Stimulated activated CD8-positive, alpha-beta memory T cell treated with anti-CD3 and anti-CD28 coated beads, Interleukin-15, amount 100 ng/mL, for 1 hour (primary cell): ENCODE measurements at regions not wholly inside any gene's neighbourhood (a gene's known extent, or its start where the extent isn't known, plus 50 kb on each side); places are given as distances from the start of the nearest gene placed in this dataset.
"Not testable (repeated sequence)": the region's sequence is repeated elsewhere in the genome, so short reads cannot be mapped to it uniquely, and the experiment has no call there.

Experiments
- DNase-seq: peaks from one replicate; pipeline ENCODE4 v3.0.0-alpha.2; 2020; ENCODE audit warnings: low read depth

DNA sequence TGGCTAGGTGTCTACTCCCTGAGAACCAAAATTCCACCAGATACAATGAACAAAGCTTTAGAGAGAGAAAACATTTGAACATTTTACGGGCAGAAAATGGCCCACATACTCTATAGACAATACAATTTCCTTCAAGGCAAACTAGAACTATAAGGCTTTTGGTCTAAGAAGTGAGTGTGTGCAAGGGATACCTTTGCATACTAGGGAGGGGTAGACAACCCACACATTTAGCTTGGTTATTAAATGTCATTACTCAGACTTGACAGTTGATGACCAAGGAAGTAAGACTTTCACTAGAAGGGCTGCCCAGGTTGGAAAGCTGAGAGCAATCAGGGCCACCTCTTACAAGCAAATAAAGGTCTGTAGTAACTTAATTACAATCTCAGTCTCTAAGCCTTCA, 64.0 kb upstream of the PLEKHM1 start:
- DNase-seq: not testable (repeated sequence)

DNA sequence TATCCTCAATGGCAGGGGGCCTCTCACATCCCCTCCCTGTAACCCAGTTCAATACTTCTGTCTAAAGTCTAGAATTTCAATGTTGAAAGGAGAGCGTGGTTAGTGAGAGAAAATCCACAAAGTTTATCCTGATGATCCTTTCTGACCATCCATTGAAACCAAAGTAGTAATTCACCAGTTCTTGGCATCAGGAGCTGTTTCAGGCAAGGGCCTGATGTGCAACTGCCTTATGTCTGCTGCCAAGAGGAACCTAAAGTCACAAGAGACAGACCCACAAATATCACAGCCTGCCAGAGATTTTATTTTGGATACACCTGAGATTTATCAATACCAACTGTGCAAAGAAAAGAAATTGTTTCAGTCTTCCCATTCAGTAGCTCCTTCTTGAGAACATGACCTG, 68.3 kb upstream of the PLEKHM1 start:
- not testable (repeated sequence) for DNase-seq

DNA sequence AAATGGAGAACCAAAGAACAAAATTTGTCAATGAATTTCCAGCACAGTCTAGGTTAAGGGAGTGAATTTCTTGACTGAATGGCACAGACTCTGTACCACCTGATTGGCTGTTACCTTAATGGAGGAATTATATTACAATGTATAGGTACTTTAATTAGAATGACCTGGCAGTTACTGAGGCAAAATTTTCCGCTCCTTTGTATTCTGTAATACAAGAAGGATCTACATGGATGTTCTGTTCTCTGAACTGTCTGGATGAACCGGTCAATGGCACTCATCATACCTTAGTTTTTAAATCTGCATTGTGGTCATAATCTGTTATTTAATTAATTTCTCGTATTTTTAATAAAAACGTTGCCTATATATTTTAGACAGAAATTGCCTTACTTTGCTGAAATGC, 72.3 kb upstream of the PLEKHM1 start:
- not testable (repeated sequence) for DNase-seq

DNA sequence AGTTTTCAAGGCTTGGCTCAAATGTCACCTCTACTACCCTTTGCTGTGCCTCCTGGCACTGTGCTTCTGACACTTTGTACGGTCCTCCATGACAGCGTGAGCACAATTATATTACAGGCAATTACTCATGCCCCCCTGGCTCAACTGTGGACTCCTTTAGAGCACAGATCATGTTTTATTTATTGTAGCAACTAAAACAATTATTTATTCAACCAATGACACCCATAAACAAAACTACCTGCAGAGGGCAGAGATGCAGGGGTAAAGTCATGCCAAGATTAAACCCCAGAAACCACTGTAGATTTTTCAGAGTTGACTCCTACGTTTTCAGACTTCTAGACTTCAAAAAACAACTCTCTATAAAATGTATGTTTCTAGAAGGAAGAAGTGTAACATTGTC, 72.8 kb upstream of the PLEKHM1 start:
- not testable (repeated sequence) for DNase-seq

DNA sequence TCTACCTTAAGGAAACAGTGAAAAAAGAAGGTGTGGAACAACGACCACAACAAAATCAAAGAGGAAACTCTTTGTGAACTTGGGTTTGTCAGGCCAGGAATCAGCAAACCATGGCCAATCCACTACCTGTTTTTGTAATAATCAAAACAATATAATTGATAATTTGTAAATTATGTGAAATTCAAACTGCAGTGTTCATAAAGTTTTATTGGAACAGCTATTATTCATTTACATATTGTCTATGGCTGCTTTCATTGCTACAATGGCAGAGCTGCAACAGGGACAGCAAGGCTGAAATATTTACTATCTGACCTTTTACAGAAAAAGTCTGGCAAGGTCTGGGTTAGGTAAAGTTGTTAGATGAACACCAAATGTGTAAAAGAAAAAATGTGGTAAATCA, 77.8 kb upstream of the PLEKHM1 start:
- DNase-seq: not testable (repeated sequence)

DNA sequence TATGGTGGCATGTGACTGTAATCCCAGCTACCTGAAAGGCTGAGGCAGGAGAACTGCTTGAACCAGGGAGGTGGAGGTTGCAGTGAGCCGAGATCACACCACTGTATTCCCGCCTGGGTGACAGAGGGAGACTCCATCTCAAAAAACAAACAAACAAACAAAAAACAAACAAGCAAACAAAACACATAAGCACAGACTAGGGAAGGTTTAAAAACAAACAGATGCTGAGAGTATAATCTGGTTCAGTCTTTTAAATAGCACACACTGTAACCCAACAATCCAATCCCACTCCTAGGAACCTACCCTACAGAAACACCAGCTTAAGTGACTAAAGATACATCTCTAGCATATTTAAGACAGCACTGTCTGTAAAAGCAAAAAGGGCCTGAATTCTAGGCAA, 82.8 kb upstream of the PLEKHM1 start:
- not testable (repeated sequence) for DNase-seq

DNA sequence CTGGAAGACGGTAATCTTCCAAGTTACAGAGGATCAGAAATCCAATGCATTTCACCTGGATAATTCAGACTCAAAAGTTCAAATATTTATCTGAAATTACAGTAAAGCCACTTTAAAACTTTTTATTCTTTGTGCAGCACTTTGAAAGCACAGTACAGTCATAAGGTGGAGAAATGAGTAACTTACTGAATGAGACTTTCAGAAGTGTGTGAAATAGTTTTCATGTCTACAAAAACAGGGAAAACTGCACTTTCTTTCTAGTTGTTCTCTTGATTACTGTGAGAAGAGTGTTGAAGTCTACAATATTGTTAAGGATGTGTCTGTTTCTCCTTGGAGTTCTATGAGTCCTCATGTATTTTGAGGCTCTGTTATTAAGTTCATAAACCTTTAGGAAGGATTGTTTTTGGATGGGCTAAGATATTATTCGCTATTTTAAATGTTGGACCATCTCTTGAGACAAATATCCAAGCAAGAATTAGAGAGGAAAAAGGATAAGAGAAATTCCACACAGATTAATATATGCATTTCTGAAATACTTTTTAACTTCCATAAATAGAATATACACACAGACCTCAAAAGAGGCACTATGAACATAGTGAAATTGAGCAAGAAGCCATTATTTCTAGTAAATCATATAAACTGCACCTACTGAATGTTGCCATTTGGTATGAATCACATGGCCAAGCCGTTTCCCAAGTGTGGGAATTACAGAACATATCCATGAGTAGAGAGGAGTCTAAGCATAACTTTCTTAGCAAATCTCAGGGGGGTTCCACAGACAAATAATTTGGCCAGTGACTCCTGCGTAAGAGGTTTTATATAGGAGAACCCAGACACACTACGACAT, 83.6 kb upstream of the PLEKHM1 start:
- no peak for DNase-seq

DNA sequence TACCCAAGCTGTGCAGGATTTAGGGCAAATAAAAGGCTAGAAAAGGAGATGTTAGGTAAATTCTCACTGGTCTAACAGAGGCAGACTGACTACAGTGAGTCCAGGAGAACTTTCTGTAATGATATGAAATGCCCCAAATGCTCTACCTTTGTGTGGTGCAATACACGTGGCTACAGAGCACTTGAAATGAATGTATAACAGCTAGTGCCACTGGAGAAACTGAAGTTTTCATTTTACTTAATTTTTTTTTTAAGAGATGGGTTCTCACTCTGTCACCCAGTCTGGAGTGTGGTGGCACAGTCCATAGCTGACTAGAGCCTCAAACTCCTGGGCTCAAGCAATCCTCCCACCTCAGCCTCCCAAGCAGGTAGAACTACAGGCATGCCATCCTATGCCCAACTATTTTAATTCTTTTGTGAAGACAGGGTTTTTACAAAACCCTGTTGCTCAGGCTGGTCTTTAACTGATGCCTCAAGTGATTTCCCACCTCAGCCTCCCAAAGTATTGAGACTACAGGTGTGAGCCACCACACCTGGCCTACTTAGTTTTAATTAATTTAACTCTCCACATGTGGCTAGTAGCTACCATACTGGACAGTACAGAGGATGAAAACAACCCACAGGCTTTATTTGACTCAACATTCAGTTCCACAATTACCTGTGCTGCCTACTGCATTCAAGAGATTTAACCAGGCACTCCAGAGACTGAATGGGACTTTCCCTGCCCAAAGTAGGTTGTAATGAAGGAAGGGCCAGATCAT, 84.8 kb upstream of the PLEKHM1 start:
- no peak for DNase-seq

DNA sequence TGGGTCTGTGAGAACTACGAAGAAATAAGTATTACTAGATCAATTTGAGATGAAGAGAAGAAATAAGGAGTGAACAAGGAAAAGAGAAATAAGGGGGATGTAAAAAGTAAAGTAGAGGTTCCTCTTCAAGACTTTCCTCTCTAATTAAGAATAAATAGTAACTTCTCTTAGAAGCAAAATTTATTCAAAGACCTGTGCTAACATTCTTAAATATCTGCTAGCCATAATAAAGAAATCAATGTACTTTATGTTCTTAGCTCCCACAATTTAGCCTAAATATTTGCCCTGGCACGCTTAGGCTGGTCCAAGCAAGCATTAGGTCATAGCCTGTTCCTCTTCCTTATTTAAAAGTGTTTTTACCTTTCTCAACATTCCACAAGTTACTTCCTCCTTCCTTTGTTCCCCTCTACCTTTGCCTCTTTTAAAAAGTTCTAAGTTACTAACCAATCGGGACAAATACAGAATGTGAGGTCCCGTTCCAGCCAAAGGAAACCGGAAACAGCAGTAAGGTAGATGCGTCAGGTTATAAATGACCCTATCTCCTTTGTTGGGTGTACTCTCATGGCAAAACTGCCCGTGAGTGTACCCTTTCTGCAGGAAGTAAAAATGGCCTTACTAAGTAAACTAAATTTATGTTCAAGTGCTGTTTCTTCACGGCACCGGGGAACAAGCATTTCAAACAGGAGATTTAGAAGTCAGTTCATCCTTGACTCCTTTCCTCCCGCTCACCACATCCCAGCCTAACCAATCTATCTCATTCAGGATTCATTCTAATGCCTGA, 86.2 kb upstream of the PLEKHM1 start:
- not testable (repeated sequence) for DNase-seq

DNA sequence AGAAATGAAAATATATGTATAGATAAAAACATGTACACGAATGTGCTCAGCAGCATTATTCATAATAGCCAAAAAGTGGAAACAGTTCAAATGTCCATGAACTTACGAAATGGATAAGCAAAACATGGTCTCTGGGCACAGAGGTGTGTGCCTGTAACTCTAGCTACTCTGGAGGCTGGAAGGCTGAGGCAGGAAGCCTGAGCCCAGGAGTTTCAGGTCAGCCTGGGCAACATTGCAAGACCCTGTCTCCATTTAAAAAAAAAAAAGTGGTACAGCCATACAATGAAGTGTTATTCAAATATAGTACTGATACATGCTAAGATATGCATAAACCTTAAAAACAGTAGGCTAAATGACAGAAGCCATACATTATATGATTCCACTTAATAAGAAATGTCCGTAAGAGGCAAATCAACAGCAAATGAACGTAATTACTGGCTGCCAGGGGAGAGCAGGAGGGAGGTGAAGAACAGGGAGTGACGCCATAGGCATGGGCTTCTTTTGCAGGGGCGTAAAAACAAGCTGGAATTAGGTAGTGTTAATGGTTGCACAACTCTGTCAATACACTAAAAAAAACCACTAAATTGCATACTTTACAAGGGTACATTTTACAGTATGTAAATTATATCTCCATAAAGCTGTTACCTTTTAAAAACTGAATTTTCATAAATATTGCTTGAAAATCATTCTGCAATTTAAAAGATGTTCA, 87.2 kb upstream of the PLEKHM1 start:
- no peak for DNase-seq

DNA sequence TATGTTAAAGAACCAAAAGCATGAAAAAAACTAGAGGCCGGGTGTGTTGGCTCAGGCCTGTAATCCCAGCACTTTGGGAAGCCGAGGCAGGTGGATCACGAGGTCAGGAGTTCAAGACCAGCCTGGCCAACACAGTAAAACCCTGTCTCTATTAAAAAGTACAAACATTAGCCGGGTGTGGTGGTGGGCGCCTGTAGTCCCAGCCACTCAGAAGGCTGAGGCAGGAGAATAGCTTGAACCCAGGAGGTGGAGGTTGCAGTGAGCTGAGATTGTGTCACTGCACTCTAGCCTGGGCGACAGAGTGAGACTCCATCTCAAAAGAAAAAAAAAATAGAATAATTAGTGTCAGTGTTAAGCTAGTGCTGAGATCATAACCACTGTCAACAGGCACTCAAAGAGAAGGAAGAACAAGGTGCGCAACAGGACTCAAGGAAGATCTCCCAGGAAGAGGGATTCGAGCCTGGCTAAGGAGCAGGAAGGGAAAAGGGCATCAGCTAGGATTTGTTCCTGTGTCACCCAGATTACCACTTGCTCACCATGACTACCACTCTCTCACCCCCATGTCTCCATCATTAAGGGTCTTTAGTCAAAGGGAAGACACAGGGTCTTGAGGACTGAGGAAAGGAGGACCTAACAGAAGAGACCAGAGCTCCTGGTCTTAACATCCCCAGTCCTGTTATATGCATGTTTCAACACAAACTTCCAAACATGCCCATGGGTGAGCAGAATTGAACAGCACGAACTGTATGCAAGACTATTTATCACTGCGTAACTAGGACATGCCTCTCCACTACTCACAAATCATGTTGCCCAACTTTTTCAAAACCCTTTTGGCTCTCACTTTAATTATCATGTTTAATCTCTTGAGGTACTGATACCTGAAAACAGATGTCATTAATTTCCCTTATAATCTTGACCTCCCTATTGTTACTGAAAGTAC, 88.3 kb upstream of the PLEKHM1 start:
- no peak for DNase-seq

DNA sequence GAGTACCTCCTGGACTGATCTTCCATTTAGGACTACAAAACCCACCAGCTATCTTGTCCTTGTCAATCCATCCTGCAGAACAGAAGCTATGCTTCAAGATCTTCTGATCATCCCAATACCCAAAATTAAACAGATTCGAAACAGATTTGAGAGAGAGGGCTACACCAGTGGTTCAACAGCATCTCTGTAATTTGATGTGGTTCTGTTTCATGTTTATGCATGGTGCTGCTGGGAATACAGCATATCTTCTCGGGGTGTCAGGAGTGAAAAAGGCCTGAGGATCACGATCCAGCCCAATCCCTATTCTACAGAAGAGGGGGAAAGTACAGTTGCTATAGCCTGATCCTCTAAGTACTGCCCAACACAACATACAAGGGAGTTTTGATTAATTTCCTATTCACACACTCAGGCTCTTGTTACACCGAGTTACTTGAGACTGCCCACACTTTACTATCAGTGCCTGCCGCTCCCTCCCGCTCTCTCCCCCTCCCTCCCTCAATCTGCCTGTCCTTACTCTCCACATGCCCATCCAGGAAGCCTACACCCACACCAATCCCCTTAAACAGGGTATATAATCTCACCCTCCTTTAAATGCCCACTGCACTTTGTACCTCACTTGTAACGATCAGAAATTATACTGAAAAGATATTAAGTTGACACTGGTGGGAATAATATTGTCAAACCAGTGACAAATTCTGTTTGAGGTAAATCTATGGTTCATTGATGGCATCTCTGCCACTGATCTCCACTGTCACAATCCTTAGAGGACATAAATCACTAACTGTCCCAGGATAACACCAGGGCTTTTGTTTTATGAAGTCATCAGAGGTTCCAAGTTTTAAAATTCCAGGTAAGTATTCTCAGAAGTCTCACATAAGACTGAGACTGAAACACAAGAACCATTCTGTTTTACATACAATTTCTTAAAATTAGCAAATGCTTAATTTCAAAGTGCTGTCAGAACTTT, 89.3 kb upstream of the PLEKHM1 start:
- DNase-seq: no peak

DNA sequence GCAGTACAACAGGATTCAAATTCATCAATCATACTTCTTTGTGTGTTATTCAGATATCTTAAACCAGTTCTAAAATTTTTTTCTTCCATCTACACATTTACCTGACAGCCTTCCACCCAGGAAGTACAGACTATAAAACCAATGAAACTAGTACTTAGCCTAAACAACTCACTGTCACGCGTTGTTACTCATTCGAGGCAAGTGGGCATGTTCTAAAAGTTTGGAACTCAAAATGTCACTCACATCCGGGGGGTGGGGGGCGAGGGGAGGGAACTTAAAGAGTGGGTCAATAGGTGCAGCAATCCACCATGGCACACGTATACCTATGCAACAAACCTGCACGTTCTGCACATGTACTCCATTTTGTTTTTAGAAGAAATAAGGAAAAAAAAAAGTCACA, 90.4 kb upstream of the PLEKHM1 start:
- DNase-seq: no peak

DNA sequence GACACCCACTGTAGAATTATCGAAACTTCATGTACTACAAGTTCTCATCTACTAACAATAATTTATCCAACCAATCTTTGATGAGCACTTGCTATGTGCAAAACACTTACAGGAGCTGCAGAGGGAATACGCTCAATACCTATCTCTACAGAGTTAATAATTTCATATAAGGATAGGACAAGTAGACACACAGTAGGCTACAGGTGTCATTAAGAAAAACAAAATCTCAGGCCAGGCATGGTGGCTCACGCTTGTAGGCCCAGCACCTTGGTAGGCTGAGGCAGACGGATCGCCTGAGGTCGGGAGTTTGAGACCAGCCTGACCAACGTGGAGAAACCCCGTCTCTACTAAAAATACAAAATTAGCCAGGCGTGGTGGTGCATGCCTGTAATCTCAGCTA, 91.3 kb upstream of the PLEKHM1 start:
- DNase-seq: no peak

DNA sequence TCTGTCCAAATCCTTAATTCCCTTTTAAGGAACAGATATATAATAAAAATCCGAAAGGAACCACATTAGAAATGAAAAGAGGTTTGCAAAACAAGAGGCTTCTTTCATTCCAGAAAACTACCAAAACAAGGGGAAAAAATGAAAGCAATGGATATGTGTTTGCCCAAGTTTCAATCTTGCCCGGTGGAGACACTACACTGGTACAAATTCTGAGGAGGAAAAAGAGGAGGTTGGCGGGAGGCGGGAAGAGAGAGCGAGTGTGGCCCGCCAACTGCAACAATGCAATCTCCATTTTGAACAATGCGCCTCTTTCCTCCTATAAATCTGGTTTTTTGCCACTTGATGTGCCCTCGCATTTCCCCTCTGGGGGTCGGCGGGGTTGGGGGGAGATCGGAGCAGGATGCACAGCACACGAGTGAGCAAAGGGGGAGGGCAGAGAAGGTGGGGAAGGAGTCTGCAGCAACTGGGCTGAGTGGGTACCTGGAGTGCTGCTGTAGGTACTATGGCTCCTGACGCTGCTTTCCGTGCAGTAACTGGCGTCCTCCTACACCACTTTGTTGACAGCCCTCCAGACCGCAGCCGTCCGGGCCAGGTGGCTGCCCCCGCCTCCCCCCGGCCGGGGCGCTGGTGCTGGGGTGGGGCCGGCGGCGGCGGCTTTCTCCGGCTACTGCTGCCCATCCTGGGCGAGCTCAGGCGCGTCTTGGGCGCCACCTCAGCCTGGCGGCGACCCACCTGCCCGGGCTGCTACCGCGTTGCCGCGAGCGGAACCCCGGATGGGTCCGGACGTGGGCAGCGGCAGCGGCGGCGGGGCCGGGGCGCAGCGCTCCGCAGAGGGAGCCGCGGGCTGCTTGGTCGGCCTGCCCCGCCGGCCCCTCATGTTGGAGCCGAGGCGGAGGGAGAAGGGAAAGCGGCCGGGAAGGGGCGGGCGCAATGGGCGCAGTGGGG, 93.8 kb upstream of the PLEKHM1 start:
- DNase-seq: peak; percentile 38

DNA sequence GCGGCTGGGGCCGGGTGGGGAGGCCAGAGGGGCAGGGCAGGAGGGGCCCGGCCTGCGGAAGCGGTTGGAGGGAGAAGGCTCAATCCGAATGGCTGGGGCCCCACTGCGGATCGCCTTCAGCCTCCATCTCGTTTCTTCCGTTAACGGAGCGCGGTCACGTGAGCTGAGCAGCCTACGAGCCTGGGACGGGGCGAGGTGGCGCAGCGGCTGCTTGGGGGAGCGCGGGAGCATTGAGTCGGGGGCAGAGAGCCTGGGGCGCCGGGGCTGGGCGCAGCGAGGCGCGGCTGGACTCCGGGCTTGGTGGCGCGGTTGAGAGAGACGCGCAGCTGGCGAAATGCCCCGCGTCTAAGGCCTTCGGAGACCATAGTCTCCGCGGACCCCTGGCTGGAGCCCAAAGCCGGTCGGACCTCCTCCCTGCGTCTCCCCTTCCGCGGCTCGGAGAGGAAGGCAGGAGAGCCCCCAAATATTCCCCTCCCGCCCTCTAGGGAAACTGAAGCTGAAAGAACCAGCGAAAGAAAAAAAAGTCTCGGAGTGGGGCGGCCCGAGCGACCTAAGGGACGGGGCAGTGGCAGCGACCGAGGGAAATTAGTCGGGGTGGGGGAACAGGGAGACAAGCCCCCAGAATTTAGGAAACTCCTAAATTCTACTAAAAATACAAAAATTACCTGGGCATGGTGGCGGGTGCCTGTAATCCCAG, 94.7 kb upstream of the PLEKHM1 start:
- peak; percentile 72 for DNase-seq

DNA sequence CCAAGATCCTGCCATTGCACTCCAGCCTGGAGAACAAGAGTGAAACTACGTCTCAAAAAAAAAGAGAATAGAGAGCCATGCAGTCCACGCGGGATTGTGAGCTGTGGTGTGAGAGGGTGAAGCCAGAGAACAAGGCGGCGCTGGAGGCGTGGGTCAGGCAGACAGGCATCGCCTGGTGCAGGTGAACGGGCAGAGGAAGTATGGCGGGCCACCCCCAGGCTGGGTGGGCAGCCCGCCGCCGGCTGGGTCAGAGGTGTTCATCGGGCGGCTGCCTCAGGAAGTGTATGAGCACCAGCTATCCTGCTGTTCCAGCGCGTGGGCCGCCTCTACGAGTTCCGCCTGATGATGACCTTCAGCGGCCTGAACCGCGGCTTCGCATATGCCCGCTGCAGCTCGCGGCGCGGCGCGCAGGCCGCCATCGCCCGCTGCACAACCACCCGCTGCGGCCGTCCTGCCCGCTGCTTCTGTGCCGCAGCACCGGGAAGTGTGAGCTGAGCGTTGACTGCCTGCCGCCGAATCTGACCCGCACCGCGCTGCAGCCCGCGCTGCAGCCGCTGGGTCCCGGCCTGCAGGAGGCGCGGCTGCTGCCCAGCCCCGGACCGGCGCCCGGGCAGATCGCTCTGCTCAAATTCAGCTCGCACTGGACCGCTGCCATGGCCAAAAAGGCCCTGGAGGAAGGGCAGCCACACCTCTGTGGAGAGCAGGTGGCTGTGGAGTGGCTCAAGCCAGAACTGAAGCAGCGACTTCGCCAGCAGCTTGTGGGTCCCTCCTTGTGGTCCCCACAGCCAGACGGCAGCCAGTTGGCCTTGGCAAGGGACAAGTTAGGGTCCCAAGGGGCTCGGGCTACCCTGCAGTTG, 95.5 kb upstream of the PLEKHM1 start:
- not testable (repeated sequence) for DNase-seq
